HG03342 (cell line): ENCODE measurements at regions not wholly inside any gene's neighbourhood (a gene's known extent, or its start where the extent isn't known, plus 50 kb on each side); places are given as distances from the start of the nearest gene placed in this dataset.
"Not testable (repeated sequence)": the region's sequence is repeated elsewhere in the genome, so short reads cannot be mapped to it uniquely, and the experiment has no call there.

Experiments
- ATAC-seq: cut with Tn5 transposase; IDR thresholded peaks from one replicate; pipeline ENCODE4 v1.9.1; 2021; ENCODE audit warnings: mild to moderate bottlenecking, moderate library complexity; ENCODE audit not compliant: unreplicated experiment

DNA sequence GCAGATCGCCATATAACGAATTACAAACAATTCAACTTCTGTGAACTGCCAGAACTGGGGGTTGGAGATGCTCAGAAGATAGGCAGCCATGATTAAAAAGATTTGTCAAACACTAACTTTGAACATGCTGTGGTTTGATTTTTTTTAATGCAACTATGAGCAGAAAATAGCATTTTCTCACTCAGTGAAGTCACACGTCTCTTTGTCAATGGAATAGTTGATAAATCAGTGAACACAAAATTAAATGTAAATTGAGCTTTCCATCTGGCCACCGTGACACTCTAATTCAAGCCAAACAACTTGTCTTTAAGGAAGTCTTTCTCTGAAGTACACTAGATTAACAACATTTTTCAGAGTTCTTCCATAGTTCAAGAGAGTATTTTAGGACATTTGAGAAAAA, 228.6 kb upstream of the LINC00305 start:
- no peak for ATAC-seq

GRCh38 chr18:64372850-64373249, 224.0 kb upstream of the LINC00305 start:
- no peak for ATAC-seq

DNA sequence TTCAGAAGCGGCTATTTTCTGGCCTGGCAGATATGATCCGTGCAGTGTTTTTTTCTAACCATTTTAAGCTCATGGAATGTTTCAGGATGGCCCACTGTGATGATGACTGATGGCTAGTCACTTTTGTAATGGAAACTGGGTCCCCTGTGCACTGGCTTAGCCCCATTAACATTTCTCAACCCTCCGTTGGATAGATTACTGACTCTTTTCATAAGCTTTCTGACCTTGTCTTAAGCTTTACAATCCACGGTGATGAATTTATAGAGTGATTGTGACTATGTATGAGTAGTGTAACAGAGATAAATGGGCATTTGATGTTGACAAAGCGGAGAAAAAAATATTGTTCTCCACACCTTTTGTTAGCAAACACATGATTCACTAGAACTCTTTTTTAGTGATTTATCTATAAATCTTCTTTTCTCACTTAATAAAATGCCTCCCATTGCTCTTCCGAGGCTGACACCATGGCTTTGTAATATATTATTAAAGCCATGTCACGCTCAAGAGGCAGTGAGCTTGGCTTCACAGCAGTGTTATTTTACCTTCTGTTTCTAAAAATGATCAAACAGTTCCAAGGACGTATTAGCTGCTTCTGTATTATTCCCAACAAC, 221.0 kb upstream of the LINC00305 start:
- not testable (repeated sequence) for ATAC-seq

DNA sequence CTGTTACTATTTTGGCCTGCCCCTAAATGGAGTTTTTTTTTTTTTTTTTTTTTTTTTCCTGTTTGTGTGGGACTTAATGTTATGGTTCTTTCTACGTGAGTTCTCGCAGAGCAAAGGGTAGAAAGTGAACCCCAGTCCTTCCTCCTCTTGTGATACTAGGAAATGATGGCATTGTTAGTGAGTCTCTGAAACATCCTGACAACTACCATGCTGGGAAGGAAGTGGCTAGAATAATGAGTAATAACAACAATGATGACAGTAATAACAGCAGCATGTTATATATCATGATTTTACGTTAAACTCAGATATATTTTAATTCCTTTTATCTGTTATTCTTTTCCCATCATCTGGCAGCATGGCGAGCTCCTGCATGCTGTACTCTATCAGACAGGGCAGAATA, 216.2 kb upstream of the LINC00305 start:
- ATAC-seq = no peak

GRCh38 chr18:64337673-64338072, 188.8 kb upstream of the LINC00305 start:
- no peak for ATAC-seq

- no peak for ATAC-seq
Observed at GRCh38 chr18:64337018-64337417, 188.1 kb upstream of the LINC00305 start.

- ATAC-seq = no peak
Observed at GRCh38 chr18:64334748-64335147, 185.9 kb upstream of the LINC00305 start.

DNA sequence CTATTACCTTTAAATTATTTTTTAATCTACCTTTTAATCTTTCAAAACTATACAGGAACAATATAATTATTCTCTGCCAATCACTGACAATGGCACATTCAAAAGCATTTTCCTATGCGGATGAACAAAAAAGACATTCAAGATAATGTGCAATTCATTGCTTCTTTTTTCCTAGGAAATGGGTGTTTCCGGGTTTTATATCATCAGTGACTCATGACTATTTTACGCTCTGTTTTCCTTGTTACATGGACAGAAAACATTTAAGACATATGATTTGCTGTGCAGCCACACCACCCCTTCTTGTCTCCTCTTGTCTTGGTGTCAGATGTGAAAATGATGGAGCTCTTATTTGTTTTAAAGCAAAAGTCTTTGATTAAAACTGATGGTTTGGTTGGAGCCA, 184.7 kb upstream of the LINC00305 start:
- no peak for ATAC-seq

DNA sequence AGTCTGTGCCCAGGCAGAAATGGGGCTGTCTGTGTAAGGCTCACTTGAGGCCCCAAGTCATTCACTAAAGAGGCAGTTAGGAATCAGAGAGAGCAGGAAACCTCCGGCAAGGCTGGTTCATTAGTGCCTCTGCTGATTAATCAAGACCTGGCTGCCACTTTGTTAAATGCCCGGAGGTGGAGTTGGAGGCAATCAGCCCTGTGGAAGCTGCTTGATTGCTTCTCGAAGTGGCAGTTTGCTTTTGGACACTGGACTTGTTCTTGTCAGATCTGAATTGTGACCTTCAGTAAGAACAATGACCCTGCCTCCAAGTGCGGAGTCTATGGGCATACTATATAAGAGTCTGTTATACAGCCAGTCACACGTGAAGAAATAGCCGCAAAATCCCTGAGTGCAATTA, 183.9 kb upstream of the LINC00305 start:
- ATAC-seq = no peak

- ATAC-seq = no peak
Observed at GRCh38 chr18:64331419-64331818, 182.5 kb upstream of the LINC00305 start.

- ATAC-seq = no peak
Observed at GRCh38 chr18:64330931-64331330, 182.0 kb upstream of the LINC00305 start.

DNA sequence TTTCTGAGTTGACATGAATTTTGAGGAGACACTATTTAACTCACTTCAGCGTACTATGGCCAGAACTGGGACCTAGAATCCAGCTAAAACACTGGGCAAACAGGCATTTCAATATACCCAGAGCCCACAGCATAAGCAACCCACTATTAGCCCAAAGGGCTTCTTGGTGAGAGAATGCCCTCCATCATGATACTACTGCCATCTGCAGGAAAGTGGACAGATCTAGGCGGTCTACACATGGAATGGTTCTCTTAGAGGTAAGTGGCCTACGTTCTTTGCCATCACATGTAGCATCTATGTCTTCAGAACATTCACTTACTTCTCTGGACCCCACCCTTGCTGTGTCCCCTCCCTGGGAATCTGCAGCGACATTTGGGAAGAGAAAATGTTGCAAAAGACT, 181.3 kb upstream of the LINC00305 start:
- ATAC-seq = no peak

GRCh38 chr18:64322189-64322588, 173.3 kb upstream of the LINC00305 start:
- no peak for ATAC-seq

DNA sequence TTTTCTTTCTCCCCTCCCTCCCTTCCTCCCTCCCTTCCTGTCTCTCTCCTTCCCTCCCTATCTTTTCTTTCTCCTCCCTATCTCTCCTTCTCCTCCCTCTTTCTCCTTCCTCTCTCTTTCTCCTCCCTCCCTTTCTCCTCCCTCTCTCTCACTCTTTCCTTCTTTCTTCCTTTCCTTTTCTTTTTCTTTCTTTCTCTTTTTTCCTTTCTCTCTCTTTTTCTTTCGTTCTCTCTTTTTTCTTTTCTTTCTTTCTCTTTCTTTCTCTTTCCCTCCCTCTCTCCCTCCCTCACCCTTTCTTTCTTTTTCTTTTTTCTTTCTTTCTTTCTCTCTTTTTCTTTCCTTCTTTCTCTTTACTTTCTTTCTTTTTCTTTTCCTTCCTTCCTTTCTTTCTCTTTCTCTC, 169.7 kb upstream of the LINC00305 start:
- ATAC-seq = no peak

DNA sequence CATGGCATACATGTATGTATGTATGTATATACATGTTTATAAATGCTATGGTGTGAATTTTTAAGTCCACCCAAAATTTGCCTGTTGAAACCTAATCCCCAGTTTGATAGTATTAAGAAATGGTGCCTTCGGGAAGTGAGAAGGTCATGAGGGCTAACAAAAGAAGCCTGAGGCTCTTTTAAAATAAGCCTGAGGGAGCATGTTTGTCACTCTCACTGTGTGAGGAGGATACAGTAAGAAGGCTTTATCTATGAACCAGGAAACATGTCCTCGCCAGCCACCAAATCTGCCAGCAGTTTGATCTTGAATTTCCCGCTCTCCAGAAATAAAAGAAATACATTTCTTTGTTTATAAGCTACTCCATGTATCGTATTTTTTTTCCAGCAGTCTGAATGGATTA, 163.0 kb upstream of the LINC00305 start:
- no peak for ATAC-seq

DNA sequence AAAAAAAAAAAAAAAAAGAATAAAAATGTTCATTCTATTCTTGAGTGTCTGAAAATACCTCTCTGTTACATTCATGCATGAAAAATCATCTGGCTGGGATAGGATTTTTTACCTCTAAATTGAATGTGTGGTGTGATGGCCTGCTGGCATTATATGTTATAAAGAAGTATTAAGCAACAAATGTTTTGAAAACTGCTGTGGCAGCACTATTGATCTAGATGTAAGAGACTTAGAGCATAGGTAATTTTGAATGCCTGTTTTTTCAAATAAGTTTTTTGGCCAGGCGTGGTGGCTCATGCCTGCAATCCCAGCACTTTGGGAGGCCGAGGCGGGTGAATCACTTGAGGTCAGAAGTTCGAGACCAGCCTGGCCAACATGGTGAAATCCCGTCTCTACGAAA, 147.0 kb upstream of the LINC00305 start:
- ATAC-seq = no peak

DNA sequence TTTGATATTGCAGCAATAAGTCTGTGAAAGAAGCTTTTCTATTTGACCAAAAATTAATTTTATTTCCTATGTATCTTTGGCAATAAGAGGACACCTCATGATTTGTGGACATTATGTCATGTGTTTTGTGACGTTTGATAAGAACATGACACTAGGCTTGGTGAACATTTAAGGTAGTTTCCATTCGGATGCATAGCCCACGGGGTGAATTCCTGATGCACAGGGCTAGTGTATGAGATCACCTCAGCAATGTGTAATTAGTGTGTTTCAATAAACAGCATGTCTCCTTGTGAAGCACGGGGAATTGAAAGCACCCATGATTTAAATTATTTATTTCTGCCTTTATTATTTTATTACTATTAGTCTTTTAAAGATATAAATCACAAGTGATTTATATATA, 146.1 kb upstream of the LINC00305 start:
- no peak for ATAC-seq

DNA sequence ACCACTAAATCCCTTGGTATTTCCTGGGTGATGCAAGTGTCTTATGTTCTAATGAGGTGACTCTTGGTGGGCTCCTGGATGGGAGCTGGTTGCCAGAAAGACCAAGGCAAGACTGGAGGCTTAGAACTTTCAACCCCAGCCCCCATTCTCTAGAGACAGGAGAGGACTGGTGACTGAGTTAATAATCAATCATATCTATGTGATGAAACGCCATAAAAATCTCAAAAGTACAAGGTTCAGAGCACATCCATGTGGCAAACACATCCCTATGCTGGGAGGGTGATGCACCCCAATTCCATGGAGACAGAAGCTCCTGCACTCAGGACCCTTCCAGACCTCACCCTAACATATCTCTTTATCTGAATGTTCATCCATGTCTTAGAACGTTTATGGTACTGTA, 139.5 kb upstream of the LINC00305 start:
- no peak for ATAC-seq

DNA sequence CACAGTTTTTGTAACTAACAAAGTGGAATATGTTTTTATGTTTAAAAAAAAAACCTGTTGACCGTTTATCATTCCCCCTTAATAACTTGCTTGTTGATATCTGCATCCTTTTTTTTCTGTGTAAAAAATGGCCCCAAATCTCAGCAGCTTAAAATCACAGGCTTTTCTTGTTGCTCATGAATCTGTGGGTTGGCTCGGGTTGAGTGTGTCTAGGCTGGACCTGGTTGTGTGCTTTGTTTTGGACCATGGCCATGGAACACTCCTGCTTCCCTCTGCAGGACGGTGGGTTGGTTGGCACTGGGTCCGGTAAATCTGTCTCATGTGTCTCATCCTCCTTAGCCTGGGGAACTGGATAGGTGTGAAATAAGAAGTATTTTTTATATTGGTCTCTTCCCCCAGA, 139.0 kb upstream of the LINC00305 start:
- no peak for ATAC-seq

- no peak for ATAC-seq
Observed at GRCh38 chr18:64283059-64283458, 134.2 kb upstream of the LINC00305 start.

DNA sequence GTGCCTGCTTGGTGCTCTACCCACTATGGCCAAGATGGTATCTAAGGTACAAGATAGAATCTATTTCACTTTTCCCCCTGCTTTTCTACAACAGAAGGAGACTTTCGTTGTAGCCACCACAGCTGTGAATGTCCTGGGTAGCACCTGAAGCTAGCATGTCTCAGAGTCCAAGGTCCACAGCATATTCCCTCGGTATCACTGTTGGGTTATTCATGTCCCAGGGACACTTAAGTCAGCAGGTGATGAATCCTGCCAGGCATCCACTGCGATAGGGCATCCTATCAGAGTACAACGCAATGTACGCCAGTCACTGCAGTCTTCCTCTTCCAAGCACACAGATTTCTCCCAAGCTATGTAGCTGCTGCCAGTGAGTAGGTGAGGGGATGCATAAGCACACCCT, 129.1 kb upstream of the LINC00305 start:
- ATAC-seq = no peak

DNA sequence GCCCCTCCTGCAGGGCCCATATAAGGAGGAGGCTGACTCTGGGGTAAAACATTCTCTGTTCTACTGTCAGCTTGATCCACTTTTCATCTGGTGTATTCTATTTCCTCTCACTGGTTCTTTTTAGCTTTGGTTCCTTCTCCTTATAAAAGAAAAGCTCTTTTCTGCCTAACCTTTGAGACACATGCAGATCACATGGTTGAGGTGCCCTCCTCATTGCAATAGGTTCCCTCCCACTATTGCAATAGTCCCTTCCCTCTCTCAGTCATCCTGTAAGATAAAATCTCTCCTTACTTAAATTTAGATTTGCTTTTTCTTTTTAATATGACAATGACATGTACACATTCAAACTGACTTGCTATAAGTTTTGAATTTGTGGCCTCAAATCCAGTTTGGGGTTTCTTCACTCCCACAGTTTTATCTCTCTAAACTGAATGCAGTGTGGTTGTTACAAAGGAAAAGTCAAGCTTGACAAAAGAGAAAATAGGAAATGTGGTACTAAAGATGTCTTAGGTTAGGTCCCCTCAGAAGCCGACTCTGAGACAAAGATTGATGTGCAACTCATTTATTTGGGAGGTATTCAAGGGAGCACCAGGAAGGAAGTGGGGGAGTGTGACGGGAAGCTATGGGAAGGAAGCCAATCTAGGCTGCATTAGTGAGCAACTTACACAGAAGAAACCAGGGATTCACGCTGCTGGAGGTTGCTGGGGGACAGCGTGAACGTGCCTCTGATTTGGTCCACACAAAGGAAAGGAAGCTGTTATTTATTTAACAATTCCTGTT, 127.6 kb upstream of the LINC00305 start:
- ATAC-seq = no peak
